Neutrophil (primary cell): ENCODE measurements at regions not wholly inside any gene's neighbourhood (a gene's known extent, or its start where the extent isn't known, plus 50 kb on each side); places are given as distances from the start of the nearest gene placed in this dataset.
"Not testable (repeated sequence)": the region's sequence is repeated elsewhere in the genome, so short reads cannot be mapped to it uniquely, and the experiment has no call there.

Experiments
- H3K27ac ChIP-seq: fragments of 200-600 bp; sonication (generic); 2 replicates; pipeline ENCODE4 v1.5.1; 2016; ENCODE audit warnings: mild to moderate bottlenecking, moderate library complexity
- H3K27me3 ChIP-seq: fragments of 200-600 bp; sonication (generic); 2 replicates; pipeline ENCODE4 v1.6.0; 2016; ENCODE audit warnings: mild to moderate bottlenecking
- H3K36me3 ChIP-seq: fragments of 200-600 bp; sonication (generic); 2 replicates; pipeline ENCODE4 v1.5.1; 2017
- H3K4me1 ChIP-seq, 2 experiments: fragments of 200-600 bp in 1 of 2; sonication (generic) in 1 of 2; 1 replicate in 1 of 2; 2 replicates in 1 of 2; pipeline versions ENCODE4 v1.5.1 to v1.6.1; 2013 to 2016; ENCODE audit warnings: low read depth in 1 of 2, low read length in 1 of 2, mild to moderate bottlenecking in 1 of 2, moderate library complexity in 1 of 2; ENCODE audit not compliant: control insufficient read depth in 1 of 2, insufficient read depth in 1 of 2
- H3K4me3 ChIP-seq, 2 experiments: fragments of 200-600 bp in 1 of 2; sonication (generic) in 1 of 2; 1 replicate in 1 of 2; 2 replicates in 1 of 2; pipeline ENCODE4 v1.5.1; 2013 to 2016; ENCODE audit warnings: low read depth in 1 of 2, low read length in 1 of 2, mild to moderate bottlenecking in 1 of 2, moderate library complexity in 1 of 2
- H3K9me3 ChIP-seq: fragments of 200-600 bp; sonication (generic); 2 replicates; pipeline ENCODE4 v1.5.1; 2016
- CTCF ChIP-seq: fragments of 200-600 bp; sonication (generic); IDR thresholded peaks from 2 replicates; pipeline ENCODE4 v1.5.1; 2016; ENCODE audit warnings: antibody characterized with exemption

DNA sequence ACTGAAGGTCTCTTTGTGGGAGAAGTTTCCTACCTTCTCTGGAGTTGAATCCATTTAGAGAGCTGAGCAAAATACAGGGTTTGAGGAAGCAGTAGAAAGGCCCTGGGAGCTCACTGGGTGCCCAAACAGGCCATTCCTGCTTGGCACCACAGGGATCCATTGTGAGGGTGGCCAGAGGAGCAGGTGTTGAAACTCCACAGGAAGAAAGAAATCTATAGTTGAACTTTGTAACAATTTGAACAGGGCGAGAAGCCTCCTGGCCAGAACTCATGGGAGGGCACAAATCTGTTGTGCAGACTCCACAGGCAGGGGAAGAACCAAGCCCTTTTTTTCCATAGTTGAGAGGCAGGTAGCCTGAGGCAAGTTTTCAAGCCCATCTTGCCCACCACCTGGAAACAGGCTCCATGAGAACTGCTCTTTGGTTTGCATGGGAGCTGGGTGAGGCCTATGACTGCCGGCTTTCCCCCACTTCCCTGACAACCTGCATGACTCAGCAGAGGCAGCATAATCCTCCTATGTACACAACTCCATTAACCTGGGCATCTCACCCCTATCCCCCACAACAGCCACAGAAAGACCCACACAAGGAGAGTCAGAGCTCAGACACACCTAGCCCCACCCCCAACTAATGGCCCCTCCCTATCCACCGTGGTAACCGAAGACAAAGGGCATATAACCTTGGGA lies 1053.0 kb downstream of the TSN start:
- TF ChIP-seq CTCF: no peak
- no peak overlapping the region for H3K27ac ChIP-seq

GRCh38 chr2:122812214-122812613 lies 1056.8 kb downstream of the TSN start:
- not testable (repeated sequence) for H3K27me3 ChIP-seq, H3K4me3 ChIP-seq, H3K9me3 ChIP-seq, H3K27ac ChIP-seq, H3K36me3 ChIP-seq, H3K4me1 ChIP-seq

More for the DNA sequence above, 1053.0 kb downstream of the TSN start:
- Histone ChIP-seq H3K4me3 (no peak overlapping the region), H3K9me3 (no peaks in the 10 kb centered on the region), H3K27me3 (no peaks in the 10 kb centered on the region), H3K4me1 (no peaks in the 10 kb centered on the region), H3K36me3 (no peaks in the 10 kb centered on the region)

- Histone ChIP-seq H3K4me1 (no peaks in the 10 kb centered on the region), H3K4me3 (no peak overlapping the region), H3K27ac (no peak overlapping the region), H3K27me3 (no peaks in the 10 kb centered on the region), H3K9me3 (no peaks in the 10 kb centered on the region), H3K36me3 (no peaks in the 10 kb centered on the region)
- no peak for TF ChIP-seq CTCF
Measured at GRCh38 chr2:122815120-122815519, 1059.7 kb downstream of the TSN start.

GRCh38 chr2:122816803-122817202 lies 1061.4 kb downstream of the TSN start:
- Histone ChIP-seq H3K4me3 (no peak overlapping the region), H3K36me3 (no peaks in the 10 kb centered on the region), H3K27me3 (no peaks in the 10 kb centered on the region), H3K27ac (no peak overlapping the region), H3K9me3 (no peaks in the 10 kb centered on the region), H3K4me1 (no peaks in the 10 kb centered on the region)
- TF ChIP-seq CTCF: no peak

DNA sequence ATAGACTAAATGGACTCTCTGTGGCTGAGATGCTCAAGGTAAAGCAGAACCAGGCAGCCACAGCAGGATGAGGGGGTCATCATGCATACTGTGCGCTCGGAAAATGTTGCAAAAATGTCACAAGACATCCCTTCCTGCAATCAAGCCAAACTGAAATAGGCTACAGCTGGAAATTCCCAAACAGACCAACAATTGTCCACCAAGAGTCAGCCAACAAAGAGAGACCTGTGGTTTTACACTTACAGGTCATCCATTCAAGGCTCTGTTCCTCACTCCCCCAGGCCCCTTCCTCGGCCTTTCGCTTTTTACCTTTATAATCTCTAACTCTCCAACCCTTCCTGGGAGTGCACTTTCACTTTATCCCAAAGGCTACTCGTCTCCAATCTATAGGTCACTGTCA lies 1066.9 kb downstream of the TSN start:
- Histone ChIP-seq H3K9me3 (no peaks in the 10 kb centered on the region), H3K36me3 (no peaks in the 10 kb centered on the region), H3K27ac (no peak overlapping the region), H3K4me1 (no peaks in the 10 kb centered on the region), H3K27me3 (no peaks in the 10 kb centered on the region), H3K4me3 (no peak overlapping the region)
- TF ChIP-seq CTCF: no peak

GRCh38 chr2:122830157-122830556 lies 1074.7 kb downstream of the TSN start:
- H3K27me3 ChIP-seq: no peaks in the 10 kb centered on the region
- H3K4me3 ChIP-seq: no peak overlapping the region
- TF ChIP-seq CTCF: no peak
- no peaks in the 10 kb centered on the region for H3K9me3 ChIP-seq
- H3K4me1 ChIP-seq: no peaks in the 10 kb centered on the region
- no peak overlapping the region for H3K27ac ChIP-seq
- no peaks in the 10 kb centered on the region for H3K36me3 ChIP-seq
